HG03378 (cell line): ENCODE measurements at regions not wholly inside any gene's neighbourhood (a gene's known extent, or its start where the extent isn't known, plus 50 kb on each side); places are given as distances from the start of the nearest gene placed in this dataset.
"Not testable (repeated sequence)": the region's sequence is repeated elsewhere in the genome, so short reads cannot be mapped to it uniquely, and the experiment has no call there.

ENCODE experiments used
- ATAC-seq: cut with Tn5 transposase; IDR thresholded peaks from one replicate; pipeline ENCODE4 v1.9.1; 2021; ENCODE audit warnings: mild to moderate bottlenecking, moderate library complexity; ENCODE audit not compliant: unreplicated experiment

GRCh38 chr15:59904450-59905135, 99.5 kb upstream of the FOXB1 start:
- ATAC-seq = no peak

GRCh38 chr15:59896663-59897074, 107.4 kb upstream of the FOXB1 start:
- no peak for ATAC-seq

DNA sequence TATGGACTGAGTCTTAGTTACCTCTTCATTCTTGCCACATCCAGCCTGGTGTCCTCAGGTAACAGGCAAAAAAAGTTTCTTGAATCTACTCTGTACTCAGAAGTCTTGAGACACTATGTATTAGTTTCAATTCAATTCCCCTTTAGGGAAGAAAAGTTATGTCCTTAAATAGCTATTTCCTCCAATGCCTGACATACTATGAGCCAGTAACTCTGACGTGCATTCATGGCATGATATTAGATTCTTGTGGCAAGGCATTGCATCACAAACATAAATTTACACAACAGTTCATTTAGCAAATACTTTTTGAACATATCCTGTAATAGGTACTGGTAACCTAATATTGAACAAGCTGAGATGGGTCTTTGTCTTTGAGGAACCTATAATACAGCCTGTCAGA, 109.3 kb upstream of the FOXB1 start:
- ATAC-seq = no peak

GRCh38 chr15:59892985-59893384, 111.1 kb upstream of the FOXB1 start:
- ATAC-seq = no peak

- not testable (repeated sequence) for ATAC-seq
Measured at GRCh38 chr15:59887870-59888269, 116.2 kb upstream of the FOXB1 start.

DNA sequence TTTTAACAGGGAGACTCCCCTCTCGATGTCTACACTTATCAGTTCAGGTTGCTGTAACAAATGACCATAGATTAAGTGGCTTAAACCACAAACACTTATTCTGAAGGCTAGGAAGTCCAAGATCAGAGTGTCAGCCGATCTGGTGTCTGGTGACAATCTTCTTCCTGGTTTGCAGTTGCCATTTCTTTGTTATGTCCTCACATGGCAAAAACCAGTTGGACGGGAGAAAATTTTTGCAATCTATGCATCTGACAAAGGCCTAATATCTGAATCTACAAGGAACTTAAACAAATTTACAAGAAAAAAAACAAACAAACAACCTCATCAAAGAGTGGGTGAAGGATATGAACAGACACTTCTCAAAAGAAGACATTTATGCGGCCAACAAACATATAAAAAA, 116.9 kb upstream of the FOXB1 start:
- no peak for ATAC-seq

GRCh38 chr15:59886441-59886840, 117.7 kb upstream of the FOXB1 start:
- no peak for ATAC-seq

- ATAC-seq = no peak
Measured at GRCh38 chr15:59885832-59886231, 118.3 kb upstream of the FOXB1 start.

- ATAC-seq = no peak
Measured at GRCh38 chr15:59879506-59880265, 124.4 kb upstream of the FOXB1 start.

- no peak for ATAC-seq
Measured at GRCh38 chr15:59876140-59876539, 128.0 kb upstream of the FOXB1 start.

DNA sequence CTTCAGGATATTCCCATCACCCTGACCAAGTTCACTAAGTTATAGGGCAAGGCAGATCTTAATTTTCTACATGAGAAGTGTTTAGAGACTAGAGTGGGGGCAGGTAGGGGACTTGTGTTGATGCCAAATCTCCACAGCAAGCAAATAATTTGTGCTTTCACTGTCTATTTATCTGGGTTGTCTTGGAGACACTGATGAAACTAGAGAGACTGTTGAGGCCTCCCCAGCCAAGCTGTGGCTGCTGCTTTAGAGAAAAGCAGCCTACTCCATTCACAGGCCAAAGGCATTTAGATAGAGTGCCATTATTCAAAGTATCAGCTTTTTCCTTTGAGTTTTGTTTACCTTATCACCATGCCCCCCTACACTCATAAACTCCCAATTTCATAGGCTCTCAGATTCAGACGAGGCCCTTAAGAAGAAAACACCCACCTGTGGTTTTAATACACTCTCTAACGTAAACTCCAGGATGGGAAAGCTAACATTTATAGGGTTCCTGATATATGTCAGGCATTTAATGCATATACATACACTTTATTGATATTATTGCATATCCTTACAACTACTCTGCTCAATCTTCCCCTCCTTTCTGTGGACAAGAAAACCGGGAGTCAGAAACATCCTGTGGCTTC, 130.4 kb upstream of the FOXB1 start:
- no peak for ATAC-seq

- ATAC-seq = no peak
Measured at GRCh38 chr15:59867086-59867855, 136.8 kb upstream of the FOXB1 start.

- ATAC-seq = no peak
Measured at GRCh38 chr15:59866642-59867041, 137.5 kb upstream of the FOXB1 start.

DNA sequence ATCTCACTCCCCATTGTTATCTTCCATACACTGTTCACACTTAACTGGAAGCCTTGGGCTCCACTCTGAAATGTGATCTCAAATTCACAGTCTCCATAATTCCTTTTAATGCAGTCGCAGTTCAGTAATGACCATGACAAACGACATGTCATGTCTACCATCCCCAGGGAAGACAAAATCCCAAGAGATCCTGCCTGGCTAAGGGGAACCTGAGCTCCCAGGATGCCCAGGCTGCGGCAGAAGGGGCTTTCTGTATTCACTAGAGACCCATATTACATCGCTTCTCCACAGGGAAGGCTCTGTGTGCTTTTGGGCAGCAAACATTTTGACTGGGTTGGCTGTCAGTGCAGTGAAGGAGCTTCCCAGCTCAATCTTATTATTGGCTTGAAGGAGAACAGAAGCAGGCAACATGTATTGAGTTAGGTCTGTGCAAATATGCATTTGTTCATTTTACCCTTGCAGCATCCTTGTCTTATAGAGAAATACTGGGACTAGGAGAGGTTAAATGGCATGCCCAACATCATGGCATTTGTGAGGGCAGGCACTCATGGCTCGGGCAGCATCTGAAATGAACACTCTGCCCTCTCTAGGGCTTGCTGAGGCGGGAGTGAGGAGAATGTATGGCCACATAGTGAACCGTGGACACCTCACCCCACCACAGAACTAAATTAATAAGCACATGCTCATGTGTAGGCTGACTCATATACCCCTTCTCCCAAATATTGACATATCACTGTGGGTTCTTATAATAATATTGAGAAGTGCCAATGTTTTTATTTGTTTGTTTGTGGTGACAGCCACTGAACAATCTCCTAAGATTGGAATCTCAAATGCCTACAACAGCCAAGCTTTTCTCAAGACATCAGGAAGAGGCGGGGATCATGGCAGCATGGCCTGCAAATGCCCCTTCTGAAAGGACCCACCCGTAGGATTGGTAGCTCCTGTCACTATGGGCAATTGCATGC, 141.6 kb upstream of the FOXB1 start:
- ATAC-seq = no peak

GRCh38 chr15:59847968-59848367, 156.1 kb upstream of the FOXB1 start:
- no peak for ATAC-seq

- no peak for ATAC-seq
Measured at GRCh38 chr15:59845942-59846499, 156.9 kb upstream of the BNIP2 start.

GRCh38 chr15:59843609-59844008, 154.5 kb upstream of the BNIP2 start:
- ATAC-seq = no peak

DNA sequence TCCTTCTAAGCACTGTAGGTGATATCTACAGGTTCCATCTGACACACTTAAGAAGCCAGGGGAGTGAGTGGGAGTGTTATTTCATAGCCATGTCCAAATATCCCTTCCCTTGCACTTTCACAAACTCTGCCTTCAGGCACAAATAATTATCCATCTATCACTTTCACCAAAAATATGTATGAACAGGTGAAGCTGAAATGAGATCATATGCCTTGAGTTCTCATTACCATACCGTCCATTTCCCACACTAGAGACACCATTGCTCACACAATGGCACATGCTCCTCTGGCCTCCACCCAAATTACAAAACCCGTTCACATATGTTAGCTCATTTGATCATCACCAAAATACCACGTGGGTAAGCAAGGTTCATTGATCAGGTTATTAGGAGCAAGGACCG, 151.9 kb upstream of the BNIP2 start:
- no peak for ATAC-seq

DNA sequence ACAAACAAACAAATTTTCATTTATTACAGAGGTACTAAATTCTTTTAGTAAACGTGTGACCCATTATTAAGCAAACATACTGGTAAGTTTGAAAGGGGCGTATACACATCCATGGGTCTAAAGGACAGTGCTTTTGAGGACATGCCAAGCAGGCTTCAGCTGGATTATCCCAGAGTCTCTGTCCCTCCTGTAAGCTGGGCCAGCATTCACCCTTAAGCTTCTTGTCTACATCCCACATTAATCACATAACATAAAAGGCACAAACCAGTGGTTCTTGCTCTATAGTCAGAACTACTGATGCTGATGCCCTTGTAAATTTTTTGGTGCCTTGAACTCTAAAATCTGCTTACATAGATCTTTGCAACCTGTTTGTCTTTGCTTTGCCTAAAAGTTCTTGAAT, 150.8 kb upstream of the BNIP2 start:
- no peak for ATAC-seq

- ATAC-seq = no peak
Measured at GRCh38 chr15:59838900-59839299, 149.8 kb upstream of the BNIP2 start.
